PC-3 (cell line): ENCODE measurements at regions not wholly inside any gene's neighbourhood (a gene's known extent, or its start where the extent isn't known, plus 50 kb on each side); places are given as distances from the start of the nearest gene placed in this dataset.

Source experiments
- EZH2 ChIP-seq: fragments of 300-600 bp; sonication (generic); IDR thresholded peaks from one replicate; pipeline ENCODE4 v1.6.1; 2017; ENCODE audit warnings: antibody characterized with exemption, mild to moderate bottlenecking, low read length; ENCODE audit not compliant: unreplicated experiment
- EZH2phosphoT487 ChIP-seq: fragments of 300-600 bp; sonication (generic); IDR thresholded peaks from 2 replicates; pipeline ENCODE4 v1.6.1; 2018; ENCODE audit warnings: mild to moderate bottlenecking, antibody characterized with exemption, low read length, borderline replicate concordance
- TF ChIP-seq, protein P1 (sequence below): fragments of 300-600 bp; sonication (generic); conservative IDR thresholded peaks from 2 replicates; pipeline ENCODE4 v1.5.1; 2017; ENCODE audit warnings: antibody characterized with exemption, low read depth, mild to moderate bottlenecking, low read length

- TF ChIP-seq, protein P1, sequence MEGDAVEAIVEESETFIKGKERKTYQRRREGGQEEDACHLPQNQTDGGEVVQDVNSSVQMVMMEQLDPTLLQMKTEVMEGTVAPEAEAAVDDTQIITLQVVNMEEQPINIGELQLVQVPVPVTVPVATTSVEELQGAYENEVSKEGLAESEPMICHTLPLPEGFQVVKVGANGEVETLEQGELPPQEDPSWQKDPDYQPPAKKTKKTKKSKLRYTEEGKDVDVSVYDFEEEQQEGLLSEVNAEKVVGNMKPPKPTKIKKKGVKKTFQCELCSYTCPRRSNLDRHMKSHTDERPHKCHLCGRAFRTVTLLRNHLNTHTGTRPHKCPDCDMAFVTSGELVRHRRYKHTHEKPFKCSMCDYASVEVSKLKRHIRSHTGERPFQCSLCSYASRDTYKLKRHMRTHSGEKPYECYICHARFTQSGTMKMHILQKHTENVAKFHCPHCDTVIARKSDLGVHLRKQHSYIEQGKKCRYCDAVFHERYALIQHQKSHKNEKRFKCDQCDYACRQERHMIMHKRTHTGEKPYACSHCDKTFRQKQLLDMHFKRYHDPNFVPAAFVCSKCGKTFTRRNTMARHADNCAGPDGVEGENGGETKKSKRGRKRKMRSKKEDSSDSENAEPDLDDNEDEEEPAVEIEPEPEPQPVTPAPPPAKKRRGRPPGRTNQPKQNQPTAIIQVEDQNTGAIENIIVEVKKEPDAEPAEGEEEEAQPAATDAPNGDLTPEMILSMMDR: no peak
- TF ChIP-seq EZH2phosphoT487 (no peak), EZH2 (no peak)
Measured at GRCh38 chr15:70602281-70602680, 161.1 kb downstream of the UACA start.
